Uterus (tissue), 3 donors: ENCODE measurements at regions not wholly inside any gene's neighbourhood (a gene's known extent, or its start where the extent isn't known, plus 50 kb on each side); places are given as distances from the start of the nearest gene placed in this dataset.

Experiments
- DNase-seq, 2 donors: peaks; one replicate each; pipeline ENCODE4 v3.0.0-alpha.2; 2019 to 2020
- H3K27ac ChIP-seq, 2 donors: fragments of 200-600 bp; sonication (generic); 1 replicate in 1 of 2; 2 replicates in 1 of 2; pipeline ENCODE4 v1.5.1; 2016 to 2018
- H3K27me3 ChIP-seq, 2 donors: fragments of 200-600 bp; sonication (generic); one replicate each; pipeline ENCODE4 v1.5.1; 2018 to 2019; ENCODE audit warnings: control low read depth in 1 of 2
- H3K36me3 ChIP-seq, 2 donors: fragments of 200-600 bp; sonication (generic); one replicate each; pipeline ENCODE4 v1.5.1; 2019; ENCODE audit warnings: control low read depth in 1 of 2
- H3K4me1 ChIP-seq, 2 donors: fragments of 200-600 bp; sonication (generic); one replicate each; pipeline ENCODE4 v1.5.1; 2018 to 2019; ENCODE audit warnings: control low read depth in 1 of 2
- H3K4me3 ChIP-seq, 2 donors: fragments of 200-600 bp; sonication (generic); 1 replicate in 1 of 2; 2 replicates in 1 of 2; pipeline ENCODE4 v1.5.1; 2018 to 2019; ENCODE audit warnings: mild to moderate bottlenecking in 1 of 2
- H3K9me3 ChIP-seq, 2 donors: fragments of 200-600 bp; sonication (generic); one replicate each; pipeline ENCODE4 v1.5.1; 2019; ENCODE audit warnings: control low read depth in 1 of 2
- CTCF ChIP-seq, 4 experiments: fragments of 200-600 bp in 2 of 4; fragments of 450-650 bp in 2 of 4; sonication (generic) in 2 of 4; IDR thresholded peaks; one replicate each; pipeline ENCODE4 v1.5.1; 2016 to 2019; ENCODE audit warnings: antibody characterized with exemption in 4 of 4, mild to moderate bottlenecking in 2 of 4, moderate library complexity in 1 of 4
- POLR2A ChIP-seq, 2 donors: fragments of 450-650 bp; IDR thresholded peaks; one replicate each; pipeline ENCODE4 v1.6.1; 2016; ENCODE audit warnings: antibody characterized with exemption in 2 of 2, mild to moderate bottlenecking in 1 of 2, moderate library complexity in 1 of 2
- intact Hi-C: fragments of 100-400 bp; cut with DNase I; formaldehyde crosslinking; loops from one replicate; pipeline ENCODE4 v1.15.1; 2023; ENCODE audit warnings: low total_unique reads
- donor health status: DM: yes; HTN: yes; CAD: no.

- H3K27ac ChIP-seq, result no peak overlapping the region
- H3K9me3 ChIP-seq, result no peaks in the 10 kb centered on the region
- intact Hi-C loops, result no loop called here
- no peaks in the 10 kb centered on the region for H3K36me3 ChIP-seq
- no peak for DNase-seq
- no peak overlapping the region for H3K4me3 ChIP-seq
- H3K4me1 ChIP-seq, result no peaks in the 10 kb centered on the region
- TF ChIP-seq POLR2A (IDR thresholded peaks at IDR 0.05) (no peak), CTCF (IDR thresholded peaks at IDR 0.05) (no peak)
- no peaks in the 10 kb centered on the region for H3K27me3 ChIP-seq
These were observed 166.9 kb downstream of the MYCN start for GRCh38 chr2:16107246-16107645.

GRCh38 chr2:16106619-16107018 is 166.3 kb downstream of the MYCN start:
- H3K27ac ChIP-seq, result no peak overlapping the region
- TF ChIP-seq POLR2A (IDR thresholded peaks at IDR 0.05) (no peak), CTCF (IDR thresholded peaks at IDR 0.05) (no peak)
- intact Hi-C loops, result no loop called here
- no peaks in the 10 kb centered on the region for H3K9me3 ChIP-seq
- H3K4me1 ChIP-seq, result no peaks in the 10 kb centered on the region
- no peaks in the 10 kb centered on the region for H3K36me3 ChIP-seq
- no peaks in the 10 kb centered on the region for H3K27me3 ChIP-seq
- no peak overlapping the region for H3K4me3 ChIP-seq
- DNase-seq, result no peak

GRCh38 chr2:16105669-16106281 is 165.4 kb downstream of the MYCN start:
- H3K36me3 ChIP-seq, result no peaks in the 10 kb centered on the region
- no peak overlapping the region for H3K27ac ChIP-seq
- no peaks in the 10 kb centered on the region for H3K27me3 ChIP-seq
- no peak for DNase-seq
- no peaks in the 10 kb centered on the region for H3K4me1 ChIP-seq
- TF ChIP-seq POLR2A (IDR thresholded peaks at IDR 0.05), result no peak
- intact Hi-C loops, result no loop called here
- no peaks in the 10 kb centered on the region for H3K9me3 ChIP-seq
- no peak overlapping the region for H3K4me3 ChIP-seq

- Histone ChIP-seq H3K36me3 (no peaks in the 10 kb centered on the region), H3K4me1 (no peaks in the 10 kb centered on the region), H3K9me3 (no peaks in the 10 kb centered on the region), H3K4me3 (no peak overlapping the region), H3K27me3 (no peaks in the 10 kb centered on the region), H3K27ac (no peak overlapping the region)
- intact Hi-C loops, result no loop called here
- TF ChIP-seq POLR2A (IDR thresholded peaks at IDR 0.05) (no peak), CTCF (IDR thresholded peaks at IDR 0.05) (no peak)
- DNase-seq, result no peak
These were observed 164.8 kb downstream of the MYCN start for GRCh38 chr2:16104949-16105668.

GRCh38 chr2:16104315-16104948 is 164.1 kb downstream of the MYCN start:
- Histone ChIP-seq H3K4me1 (no peaks in the 10 kb centered on the region), H3K4me3 (no peak overlapping the region), H3K27ac (no peak overlapping the region), H3K9me3 (no peaks in the 10 kb centered on the region), H3K27me3 (no peaks in the 10 kb centered on the region), H3K36me3 (no peaks in the 10 kb centered on the region)
- TF ChIP-seq CTCF (IDR thresholded peaks at IDR 0.05) (no peak), POLR2A (IDR thresholded peaks at IDR 0.05) (no peak)
- intact Hi-C loops, result no loop called here
- no peak for DNase-seq
